ENCODE measurements at regions not wholly inside any gene's neighbourhood (a gene's known extent, or its start where the extent isn't known, plus 50 kb on each side); places are given as distances from the start of the nearest gene placed in this dataset.

DNA sequence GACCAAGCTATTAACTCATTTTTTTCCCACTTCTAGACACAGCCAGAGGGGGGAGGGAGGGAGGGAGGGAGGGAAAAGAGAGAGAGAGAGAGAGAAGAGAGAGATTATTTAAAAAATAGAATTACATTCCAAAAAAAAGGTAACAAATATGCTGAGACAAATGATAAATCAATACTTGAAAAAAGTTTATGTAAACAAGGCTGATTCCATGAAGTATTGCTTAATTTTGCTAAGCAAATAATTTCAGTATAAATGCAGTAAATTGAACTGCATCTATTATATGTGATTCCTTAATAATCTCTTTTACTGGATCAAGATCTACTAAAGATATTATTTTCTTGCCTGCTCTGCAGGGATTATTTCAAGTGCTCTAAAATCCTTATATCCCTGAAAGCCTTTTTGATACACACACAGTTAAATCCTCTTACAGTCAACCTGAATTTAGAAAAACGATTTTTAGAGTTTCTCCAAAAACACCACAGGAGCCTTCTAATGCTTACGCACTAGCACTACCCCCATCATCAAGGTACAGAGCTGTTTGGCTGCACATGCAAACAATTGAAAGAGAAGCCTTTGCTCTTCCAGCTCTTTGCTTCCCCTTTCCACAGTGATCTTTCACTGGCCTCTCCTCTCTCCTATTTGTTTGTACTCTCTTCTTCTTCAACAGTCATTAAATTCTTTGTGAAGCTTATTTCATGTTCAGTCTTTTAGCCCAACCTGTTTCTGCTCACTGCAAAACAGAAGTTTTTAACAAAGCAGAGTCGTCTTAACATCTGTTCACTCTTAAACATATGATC is 426.3 kb upstream of the FAM241A start:
- DNase-seq (ENCODE audit: low read depth) = no peak
- TF ChIP-seq, protein P1, sequence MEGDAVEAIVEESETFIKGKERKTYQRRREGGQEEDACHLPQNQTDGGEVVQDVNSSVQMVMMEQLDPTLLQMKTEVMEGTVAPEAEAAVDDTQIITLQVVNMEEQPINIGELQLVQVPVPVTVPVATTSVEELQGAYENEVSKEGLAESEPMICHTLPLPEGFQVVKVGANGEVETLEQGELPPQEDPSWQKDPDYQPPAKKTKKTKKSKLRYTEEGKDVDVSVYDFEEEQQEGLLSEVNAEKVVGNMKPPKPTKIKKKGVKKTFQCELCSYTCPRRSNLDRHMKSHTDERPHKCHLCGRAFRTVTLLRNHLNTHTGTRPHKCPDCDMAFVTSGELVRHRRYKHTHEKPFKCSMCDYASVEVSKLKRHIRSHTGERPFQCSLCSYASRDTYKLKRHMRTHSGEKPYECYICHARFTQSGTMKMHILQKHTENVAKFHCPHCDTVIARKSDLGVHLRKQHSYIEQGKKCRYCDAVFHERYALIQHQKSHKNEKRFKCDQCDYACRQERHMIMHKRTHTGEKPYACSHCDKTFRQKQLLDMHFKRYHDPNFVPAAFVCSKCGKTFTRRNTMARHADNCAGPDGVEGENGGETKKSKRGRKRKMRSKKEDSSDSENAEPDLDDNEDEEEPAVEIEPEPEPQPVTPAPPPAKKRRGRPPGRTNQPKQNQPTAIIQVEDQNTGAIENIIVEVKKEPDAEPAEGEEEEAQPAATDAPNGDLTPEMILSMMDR (IDR thresholded peaks at IDR 0.05; ENCODE audit: insufficient read depth, low read length) = no peak
- H3K4me3 ChIP-seq (ENCODE audit: low read depth, low read length) = no peak overlapping the region

GRCh38 chr4:111720866-111721265 is 424.4 kb upstream of the FAM241A start:
- no peak for DNase-seq (ENCODE audit: low read depth)
- no peak overlapping the region for H3K4me3 ChIP-seq (ENCODE audit: low read depth, low read length)
- TF ChIP-seq, protein P1 (IDR thresholded peaks at IDR 0.05; ENCODE audit: insufficient read depth, low read length) = no peak

DNA sequence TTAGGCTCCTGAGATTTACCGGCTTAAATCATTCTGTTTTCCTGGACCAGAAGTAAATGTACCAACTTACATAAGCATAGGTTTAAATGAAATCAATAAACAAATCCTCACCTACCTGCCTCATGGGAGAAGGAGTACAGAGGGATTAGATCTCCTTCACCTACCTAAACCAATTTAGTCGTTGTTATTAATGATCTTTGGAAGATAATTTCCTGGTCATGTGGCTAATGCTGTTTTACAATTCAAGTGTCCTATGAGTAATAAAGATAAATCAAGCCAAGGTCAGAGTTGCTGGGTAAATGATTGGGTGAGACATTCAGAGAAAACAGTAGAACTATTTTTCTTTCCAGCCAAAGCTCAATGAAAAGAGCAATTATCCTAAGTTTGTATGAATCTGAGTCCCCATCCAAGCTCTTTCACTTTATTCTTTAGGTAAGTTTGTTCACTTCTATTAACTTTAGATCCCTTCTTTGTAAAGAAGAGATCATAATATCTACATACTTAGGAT is 423.0 kb upstream of the FAM241A start:
- H3K4me3 ChIP-seq (ENCODE audit: low read depth, low read length) = no peak overlapping the region
- TF ChIP-seq, protein P1 (IDR thresholded peaks at IDR 0.05; ENCODE audit: insufficient read depth, low read length) = no peak
- DNase-seq (ENCODE audit: low read depth) = no peak

DNA sequence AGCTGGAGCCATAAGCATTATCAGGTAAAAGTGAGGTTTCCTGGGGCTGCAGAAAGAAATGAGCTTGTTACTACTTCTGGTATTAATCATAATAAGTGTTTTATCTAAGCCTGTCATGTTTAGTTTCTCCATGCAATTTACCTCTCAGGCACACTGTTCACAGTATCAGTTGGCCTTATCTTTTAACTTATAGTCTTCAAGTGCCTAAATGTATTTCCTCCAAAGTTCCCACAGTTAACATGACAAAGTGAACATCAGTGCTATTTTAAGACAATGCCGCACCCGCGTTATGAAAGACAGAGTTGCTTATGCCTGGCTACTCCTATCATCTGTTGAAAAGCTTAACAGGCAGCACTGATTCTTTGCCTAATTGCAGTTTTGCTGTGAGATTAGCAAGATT is 408.7 kb upstream of the FAM241A start:
- no peak overlapping the region for H3K4me3 ChIP-seq (ENCODE audit: low read depth, low read length)
- TF ChIP-seq, protein P1 (IDR thresholded peaks at IDR 0.05; ENCODE audit: insufficient read depth, low read length) = no peak
- DNase-seq (ENCODE audit: low read depth) = no peak

- no peak for DNase-seq (ENCODE audit: low read depth)
- TF ChIP-seq, protein P1 (IDR thresholded peaks at IDR 0.05; ENCODE audit: insufficient read depth, low read length) = no peak
- H3K4me3 ChIP-seq (ENCODE audit: low read depth, low read length) = no peak overlapping the region
Observed at GRCh38 chr4:111744847-111745246, 400.4 kb upstream of the FAM241A start.

DNA sequence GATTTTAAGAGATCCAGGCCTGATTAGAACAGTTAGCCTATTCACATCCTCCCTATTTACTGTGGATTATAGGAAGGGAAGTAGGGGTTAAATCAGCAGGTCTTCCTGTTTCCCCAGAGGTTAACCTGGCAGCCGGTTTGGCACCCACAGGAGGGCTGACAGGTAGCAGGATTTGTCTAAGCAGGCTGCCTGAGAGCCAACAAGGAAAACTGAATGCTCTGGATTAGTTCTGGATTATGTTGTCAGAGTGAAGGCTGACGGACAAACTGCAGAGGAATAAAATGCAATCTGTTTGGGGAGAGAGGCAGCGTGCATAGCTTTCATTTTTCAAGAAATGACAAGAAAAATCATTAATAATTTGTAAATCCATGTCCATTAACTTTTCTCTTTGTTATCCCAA is 397.1 kb upstream of the FAM241A start:
- H3K4me3 ChIP-seq (ENCODE audit: low read depth, low read length) = no peak overlapping the region
- DNase-seq (ENCODE audit: low read depth) = no peak
- TF ChIP-seq, protein P1 (IDR thresholded peaks at IDR 0.05; ENCODE audit: insufficient read depth, low read length) = no peak
